ENCODE measurements at regions not wholly inside any gene's neighbourhood (a gene's known extent, or its start where the extent isn't known, plus 50 kb on each side); places are given as distances from the start of the nearest gene placed in this dataset.

GRCh38 chr5:125746917-125747316, 676.3 kb upstream of the GRAMD2B start:
- no peak for TF ChIP-seq CTCF (conservative IDR thresholded peaks at IDR 0.05)

GRCh38 chr5:125750147-125750860, 672.9 kb upstream of the GRAMD2B start:
- no peak overlapping the region for H3K27ac ChIP-seq
- TF ChIP-seq CTCF (conservative IDR thresholded peaks at IDR 0.05) = no peak

More at GRCh38 chr5:125746917-125747316, 676.3 kb upstream of the GRAMD2B start:
- no peak overlapping the region for H3K27ac ChIP-seq

GRCh38 chr5:125750861-125751186, 672.4 kb upstream of the GRAMD2B start:
- H3K27ac ChIP-seq = no peak overlapping the region
- TF ChIP-seq CTCF (conservative IDR thresholded peaks at IDR 0.05) = no peak

- H3K27ac ChIP-seq = no peak overlapping the region
- TF ChIP-seq CTCF (conservative IDR thresholded peaks at IDR 0.05) = no peak
Measured at GRCh38 chr5:125756456-125756855, 666.8 kb upstream of the GRAMD2B start.

GRCh38 chr5:125766706-125767105, 656.5 kb upstream of the GRAMD2B start:
- no peak for TF ChIP-seq CTCF (conservative IDR thresholded peaks at IDR 0.05)

GRCh38 chr5:125775896-125776295, 647.3 kb upstream of the GRAMD2B start:
- H3K27ac ChIP-seq = no peak overlapping the region
- TF ChIP-seq CTCF (conservative IDR thresholded peaks at IDR 0.05) = no peak

More at GRCh38 chr5:125766706-125767105, 656.5 kb upstream of the GRAMD2B start:
- H3K27ac ChIP-seq = no peak overlapping the region

GRCh38 chr5:125776656-125777139, 646.5 kb upstream of the GRAMD2B start:
- H3K27ac ChIP-seq = no peak overlapping the region
- TF ChIP-seq CTCF (conservative IDR thresholded peaks at IDR 0.05) = no peak

Measured in VCaP (cell line).